GM18861 (cell line): ENCODE measurements at regions not wholly inside any gene's neighbourhood (a gene's known extent, or its start where the extent isn't known, plus 50 kb on each side); places are given as distances from the start of the nearest gene placed in this dataset.
"Not testable (repeated sequence)": the region's sequence is repeated elsewhere in the genome, so short reads cannot be mapped to it uniquely, and the experiment has no call there.

Experiments used
- ATAC-seq: cut with Tn5 transposase; IDR thresholded peaks from one replicate; pipeline ENCODE4 v1.9.1; 2021; ENCODE audit not compliant: unreplicated experiment

DNA sequence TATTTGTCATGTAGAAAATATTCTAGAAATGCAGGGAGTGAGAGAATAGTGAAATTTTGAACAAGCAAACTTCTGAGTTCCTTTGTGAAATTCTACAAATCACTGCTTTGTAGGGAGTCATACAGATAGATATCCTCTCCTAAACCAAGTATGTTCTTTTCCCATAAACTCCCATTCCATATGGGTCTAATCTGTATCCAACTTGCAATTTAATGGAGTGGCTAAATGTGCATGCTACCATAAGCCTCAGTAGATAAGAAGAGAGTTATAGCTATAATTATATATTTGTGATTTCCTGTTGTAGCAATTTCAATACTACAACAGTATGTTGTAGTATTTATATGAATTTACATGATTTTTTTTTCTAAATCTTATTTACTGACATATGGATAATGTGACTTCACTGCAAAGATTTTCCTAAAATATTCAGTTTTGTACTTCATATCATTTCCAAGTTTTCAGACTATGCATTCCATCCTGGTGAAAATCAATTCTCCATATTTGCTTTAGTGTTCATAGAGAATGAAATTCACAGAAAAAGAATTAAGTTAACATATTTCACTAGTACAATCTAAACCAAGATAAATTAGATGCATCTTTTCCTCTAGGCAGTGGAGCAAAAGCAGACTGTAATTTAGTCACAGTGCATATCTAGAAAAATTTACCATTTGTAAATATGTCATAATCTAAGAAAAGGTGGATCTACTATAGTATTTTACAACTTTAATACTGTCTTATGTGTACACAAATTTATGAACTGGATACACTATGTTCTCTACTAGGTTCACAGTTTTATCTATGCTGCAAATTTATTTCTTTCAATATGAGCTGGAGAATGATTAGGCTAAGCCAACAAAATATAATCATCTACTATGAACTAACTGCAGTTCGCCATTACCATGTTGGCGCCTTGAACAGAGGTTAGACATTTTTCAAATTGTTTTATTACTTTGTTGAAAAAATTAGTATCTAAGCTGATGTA, 372.9 kb upstream of the NDST3 start:
- no peak for ATAC-seq

- ATAC-seq = no peak
Observed at GRCh38 chr4:117664706-117665444, 369.4 kb upstream of the NDST3 start.

DNA sequence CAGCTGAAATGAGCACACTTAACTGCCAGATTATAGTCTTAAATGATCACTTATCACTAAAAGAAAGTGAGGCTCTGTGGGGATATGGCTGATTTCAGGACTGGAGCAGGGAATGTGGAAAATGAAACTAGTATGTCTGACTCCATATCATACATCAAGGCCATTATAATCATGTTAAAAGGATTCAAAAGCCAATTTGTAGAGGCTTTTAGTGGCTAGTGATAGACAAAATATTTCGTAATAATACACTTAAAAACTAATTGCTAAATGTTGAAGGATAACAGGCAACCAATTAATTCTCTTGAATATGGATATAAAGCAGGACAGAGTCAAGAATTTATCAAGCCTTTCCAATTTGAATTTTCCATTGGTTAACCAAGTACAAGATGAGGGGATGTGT, 358.1 kb upstream of the NDST3 start:
- no peak for ATAC-seq

DNA sequence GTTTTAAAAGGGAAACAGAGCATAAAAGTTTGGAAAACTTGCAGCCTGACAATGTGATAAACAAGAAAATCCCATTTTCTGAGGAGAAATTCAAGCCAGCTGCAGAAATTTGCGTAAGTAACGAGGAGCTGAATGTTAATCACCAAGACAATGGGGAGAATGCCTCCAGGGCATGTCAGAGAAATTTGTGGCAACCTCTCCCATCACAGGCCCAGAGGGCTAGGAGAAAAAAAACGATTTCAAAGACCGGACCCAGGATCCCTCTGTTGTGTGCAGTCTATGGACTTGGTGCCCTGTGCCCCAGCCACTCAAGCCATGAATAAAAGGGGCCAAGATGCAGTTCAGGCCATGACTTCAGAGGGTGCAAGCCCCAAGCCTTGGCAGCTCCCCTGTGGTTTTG, 355.4 kb upstream of the NDST3 start:
- no peak for ATAC-seq

GRCh38 chr4:117691572-117692351, 342.5 kb upstream of the NDST3 start:
- ATAC-seq = no peak

DNA sequence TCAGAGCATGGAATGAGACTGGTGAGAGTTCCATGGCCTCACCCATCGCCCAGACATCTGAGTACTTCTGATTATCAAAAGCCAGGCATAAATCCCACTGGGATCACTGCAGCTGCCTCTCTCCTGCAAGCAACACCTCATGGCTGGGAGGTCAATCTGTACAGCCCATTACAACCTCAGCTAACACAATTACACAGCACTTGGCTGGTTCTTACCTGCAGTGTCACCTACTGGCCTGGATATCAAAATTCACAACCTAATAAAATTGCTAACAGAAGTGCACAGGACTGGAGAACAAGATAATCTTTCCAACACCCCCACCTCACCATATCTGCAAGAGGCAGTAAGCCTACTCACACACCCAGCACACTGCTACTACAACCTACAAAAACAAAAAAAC, 341.7 kb upstream of the NDST3 start:
- no peak for ATAC-seq

GRCh38 chr4:117699595-117699994, 334.7 kb upstream of the NDST3 start:
- ATAC-seq = no peak

DNA sequence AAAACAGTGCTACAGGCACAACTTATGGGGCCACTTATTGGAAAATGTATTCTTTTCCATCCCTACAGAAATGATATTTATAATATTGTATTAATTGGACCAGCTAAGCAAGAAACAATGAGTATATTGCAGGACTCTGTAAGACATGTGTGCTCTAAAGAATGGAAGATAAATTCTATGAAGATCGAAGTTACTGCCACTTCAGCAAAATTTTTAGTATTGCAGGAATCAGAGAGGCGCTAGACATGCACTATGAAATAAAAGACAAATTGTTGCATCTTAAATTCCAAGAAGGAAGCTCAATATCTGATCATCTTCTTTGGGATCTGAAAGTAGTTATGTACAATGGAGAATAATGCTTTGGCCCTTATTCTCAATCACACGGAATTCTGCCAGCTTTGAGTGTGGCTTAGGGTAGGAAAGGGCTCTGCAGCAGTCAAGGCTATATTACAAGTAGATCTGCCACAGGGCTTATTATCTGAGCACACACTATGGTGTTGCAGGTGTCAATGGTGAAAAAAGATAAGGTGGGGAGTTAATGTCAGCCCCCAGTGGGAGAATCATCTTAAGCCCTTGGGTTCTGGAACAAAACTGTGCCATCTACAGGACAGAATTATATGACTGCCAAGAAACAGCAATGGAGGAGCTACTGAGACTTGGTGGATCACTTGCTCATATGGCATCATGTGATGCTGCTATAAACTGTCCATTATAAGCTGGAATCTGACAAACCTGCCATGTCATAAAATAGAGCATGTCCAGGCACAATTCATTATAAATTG, 334.0 kb upstream of the NDST3 start:
- peak; percentile 68 for ATAC-seq

DNA sequence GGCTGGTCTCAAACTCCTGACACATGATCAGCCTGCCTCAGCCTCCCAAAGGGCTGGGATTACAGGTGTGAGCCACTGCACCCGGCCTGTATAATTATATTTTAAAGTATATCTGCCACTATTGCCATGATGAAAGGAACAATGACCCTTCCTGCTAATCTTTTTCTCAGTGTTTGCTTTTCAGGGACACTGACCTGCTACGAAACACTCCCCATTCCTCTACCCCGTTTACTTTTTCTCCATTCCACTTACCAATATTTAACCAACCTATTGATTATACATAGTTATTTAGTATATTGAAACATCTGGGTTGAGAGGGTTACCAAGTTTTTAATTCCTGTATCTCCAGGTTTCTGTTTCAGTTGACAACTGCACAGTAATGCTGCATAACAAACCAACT, 331.9 kb upstream of the NDST3 start:
- ATAC-seq = no peak

- no peak for ATAC-seq
Observed at GRCh38 chr4:117704721-117705120, 329.6 kb upstream of the NDST3 start.

GRCh38 chr4:117740736-117741135, 293.6 kb upstream of the NDST3 start:
- no peak for ATAC-seq

GRCh38 chr4:117745379-117745778, 288.9 kb upstream of the NDST3 start:
- not testable (repeated sequence) for ATAC-seq

- no peak for ATAC-seq
Observed at GRCh38 chr4:117755438-117755837, 278.8 kb upstream of the NDST3 start.

GRCh38 chr4:117768610-117769009, 265.7 kb upstream of the NDST3 start:
- ATAC-seq = no peak

- ATAC-seq = no peak
Observed at GRCh38 chr4:117770269-117771102, 263.8 kb upstream of the NDST3 start.

DNA sequence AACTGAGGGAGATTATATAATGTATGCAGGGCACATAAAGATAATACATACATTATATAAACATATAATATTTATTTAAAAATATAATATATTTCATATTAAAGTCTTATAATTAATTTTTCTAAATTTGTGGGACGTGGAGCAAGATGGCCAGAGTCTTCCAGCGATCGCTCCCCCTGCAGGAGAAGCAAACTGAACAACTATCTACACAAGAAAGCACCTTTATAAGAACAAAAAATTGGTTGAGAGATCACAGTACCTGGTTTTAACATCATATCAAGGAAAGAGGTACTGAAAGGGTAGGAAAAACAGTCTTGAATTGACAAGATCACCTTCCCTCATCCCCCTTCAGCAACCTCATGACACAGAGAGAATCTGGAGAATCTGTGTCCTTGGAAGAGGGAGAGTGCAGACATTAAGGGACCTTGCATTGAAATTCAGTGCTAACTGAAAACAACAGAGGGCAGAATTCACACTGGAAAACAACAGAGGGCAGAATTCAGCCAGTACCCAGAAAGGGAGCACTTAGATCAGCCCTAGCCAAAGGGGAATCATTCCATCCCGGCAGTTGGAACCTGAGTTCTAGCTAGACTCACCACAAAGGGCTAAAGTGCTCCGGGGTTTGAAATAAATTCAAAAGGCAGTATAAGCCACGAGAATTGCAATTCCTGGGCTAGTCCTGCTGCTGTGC, 262.5 kb upstream of the NDST3 start:
- no peak for ATAC-seq

DNA sequence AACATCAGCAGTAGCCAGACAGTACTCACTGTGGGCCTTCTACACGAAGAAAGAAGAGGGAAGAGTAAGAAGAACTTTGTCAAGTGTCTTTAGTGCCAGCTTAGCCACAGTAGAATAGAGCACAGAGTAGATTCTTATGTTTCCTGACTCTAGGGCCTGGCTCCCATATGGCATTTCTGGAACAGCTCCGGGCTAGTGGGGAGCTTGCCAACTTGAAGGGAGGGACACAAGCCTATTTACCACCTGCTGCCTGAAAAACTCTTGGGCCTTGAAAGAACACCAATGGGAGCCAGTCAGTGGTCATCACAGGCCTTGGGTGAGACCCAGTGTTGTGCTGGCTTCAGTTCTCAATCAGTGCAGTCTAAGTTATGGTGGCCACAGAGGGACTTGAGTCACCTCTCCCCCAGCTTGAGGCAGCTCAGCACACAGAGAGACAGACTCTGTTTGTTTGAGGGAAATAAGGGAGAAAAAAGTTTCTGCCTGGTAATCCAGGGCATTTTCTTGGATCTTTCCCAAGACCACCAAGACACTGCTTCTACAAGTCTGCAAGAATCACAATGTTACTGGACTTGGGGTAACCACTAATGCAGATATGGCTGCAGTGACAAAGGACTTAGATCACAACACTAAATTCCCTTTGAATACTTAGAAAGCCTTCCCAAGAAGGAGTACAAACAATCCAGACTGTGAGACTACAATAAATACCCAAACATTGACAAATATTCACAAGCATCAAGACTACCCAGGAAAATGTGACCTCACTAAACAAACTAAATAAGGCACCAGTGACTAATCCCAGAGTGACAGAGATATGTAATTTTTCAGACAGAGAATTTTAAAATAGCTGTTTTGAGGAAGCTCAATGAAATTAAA, 261.0 kb upstream of the NDST3 start:
- no peak for ATAC-seq

DNA sequence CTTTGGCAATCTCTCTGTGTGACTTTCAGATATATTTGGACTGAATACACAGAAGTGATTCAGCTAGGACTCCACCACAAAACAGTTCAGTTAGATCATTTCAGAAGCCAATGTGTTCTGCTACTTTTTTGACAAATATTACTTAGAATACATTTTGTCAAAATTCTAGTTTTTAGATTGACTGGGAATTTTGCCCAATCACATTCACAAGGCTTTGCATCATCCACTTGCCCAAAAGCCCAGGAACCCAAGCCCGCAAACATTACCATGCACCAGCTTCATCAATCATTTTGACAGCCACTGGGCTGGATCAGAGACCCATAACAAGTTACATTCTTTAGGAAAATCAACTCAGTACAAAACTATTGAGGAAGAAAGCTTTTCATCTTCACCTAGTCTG, 256.6 kb upstream of the NDST3 start:
- no peak for ATAC-seq
